Head of caudate nucleus (tissue), 42 donors: ENCODE measurements at regions not wholly inside any gene's neighbourhood (a gene's known extent, or its start where the extent isn't known, plus 50 kb on each side); places are given as distances from the start of the nearest gene placed in this dataset.
"Not testable (repeated sequence)": the region's sequence is repeated elsewhere in the genome, so short reads cannot be mapped to it uniquely, and the experiment has no call there.

Experiments used
- DNase-seq, 42 donors: peaks; one replicate each; pipeline versions ENCODE4 v3.0.0 to v3.0.0-alpha.2; 2020 to 2021; ENCODE audit warnings: mixed read lengths in 7 of 42
- intact Hi-C: fragments of 100-400 bp; cut with DNase I; formaldehyde crosslinking; loops from one replicate; pipeline ENCODE4 v1.15.0; 2022

- no peak for DNase-seq
Observed at GRCh38 chr16:76118344-76118743, 158.9 kb upstream of the CNTNAP4 start.

GRCh38 chr16:76121636-76122035 lies 155.6 kb upstream of the CNTNAP4 start:
- intact Hi-C loops, result no loop called here
- DNase-seq, result no peak

More at GRCh38 chr16:76118344-76118743, 158.9 kb upstream of the CNTNAP4 start:
- intact Hi-C loops, result no loop called here

GRCh38 chr16:76123966-76124365 lies 153.2 kb upstream of the CNTNAP4 start:
- no peak for DNase-seq
- intact Hi-C loops, result no loop called here

- intact Hi-C loops, result no loop called here
- DNase-seq, result no peak
Observed at GRCh38 chr16:76125871-76126270, 151.3 kb upstream of the CNTNAP4 start.

GRCh38 chr16:76138056-76138455 lies 139.1 kb upstream of the CNTNAP4 start:
- intact Hi-C loops, result not testable (repeated sequence)

GRCh38 chr16:76157629-76158028 lies 119.6 kb upstream of the CNTNAP4 start:
- intact Hi-C loops, result no loop called here
- no peak for DNase-seq

More at GRCh38 chr16:76138056-76138455, 139.1 kb upstream of the CNTNAP4 start:
- not testable (repeated sequence) for DNase-seq

GRCh38 chr16:76162046-76162445 lies 115.2 kb upstream of the CNTNAP4 start:
- intact Hi-C loops, result no loop called here
- no peak for DNase-seq

- no peak for DNase-seq
- intact Hi-C loops, result no loop called here
Observed at GRCh38 chr16:76164970-76165558, 112.1 kb upstream of the CNTNAP4 start.

- no peak for DNase-seq
- intact Hi-C loops, result no loop called here
Observed at GRCh38 chr16:76175718-76176117, 101.5 kb upstream of the CNTNAP4 start.

GRCh38 chr16:76176153-76176552 lies 101.0 kb upstream of the CNTNAP4 start:
- no peak for DNase-seq
- intact Hi-C loops, result no loop called here

- no peak for DNase-seq
- intact Hi-C loops, result no loop called here
Observed at GRCh38 chr16:76176616-76177015, 100.6 kb upstream of the CNTNAP4 start.

GRCh38 chr16:76182041-76182635 lies 95.1 kb upstream of the CNTNAP4 start:
- DNase-seq, result no peak
- intact Hi-C loops, result no loop called here

- intact Hi-C loops, result no loop called here
Observed at GRCh38 chr16:76183647-76184046, 93.6 kb upstream of the CNTNAP4 start.

GRCh38 chr16:76190057-76190456 lies 87.1 kb upstream of the CNTNAP4 start:
- DNase-seq, result no peak
- intact Hi-C loops, result no loop called here

More at GRCh38 chr16:76183647-76184046, 93.6 kb upstream of the CNTNAP4 start:
- DNase-seq, result no peak

GRCh38 chr16:76190480-76190879 lies 86.7 kb upstream of the CNTNAP4 start:
- intact Hi-C loops, result no loop called here

GRCh38 chr16:76193906-76194615 lies 83.1 kb upstream of the CNTNAP4 start:
- no peak for DNase-seq
- intact Hi-C loops, result no loop called here

More at GRCh38 chr16:76190480-76190879, 86.7 kb upstream of the CNTNAP4 start:
- no peak for DNase-seq

GRCh38 chr16:76194616-76195015 lies 82.6 kb upstream of the CNTNAP4 start:
- no peak for DNase-seq

GRCh38 chr16:76195056-76195455 lies 82.1 kb upstream of the CNTNAP4 start:
- intact Hi-C loops, result no loop called here

More at GRCh38 chr16:76194616-76195015, 82.6 kb upstream of the CNTNAP4 start:
- intact Hi-C loops, result no loop called here

GRCh38 chr16:76195648-76196047 lies 81.6 kb upstream of the CNTNAP4 start:
- no peak for DNase-seq
- intact Hi-C loops, result no loop called here

More at GRCh38 chr16:76195056-76195455, 82.1 kb upstream of the CNTNAP4 start:
- no peak for DNase-seq

- intact Hi-C loops, result no loop called here
- no peak for DNase-seq
Observed at GRCh38 chr16:76197900-76198299, 79.3 kb upstream of the CNTNAP4 start.
